OCI-LY7 (cell line): ENCODE measurements at regions not wholly inside any gene's neighbourhood (a gene's known extent, or its start where the extent isn't known, plus 50 kb on each side); places are given as distances from the start of the nearest gene placed in this dataset.

ENCODE experiments used
- CTCF ChIP-seq: fragments of 200-600 bp; sonication (generic); conservative IDR thresholded peaks from 2 replicates; pipeline ENCODE4 v1.5.1; 2014; ENCODE audit warnings: mild to moderate bottlenecking, antibody characterized with exemption, low read length, moderate library complexity, mixed read lengths
- EZH2phosphoT487 ChIP-seq: fragments of 200-600 bp; sonication (generic); IDR thresholded peaks from 2 replicates; pipeline ENCODE4 v1.6.1; 2018; ENCODE audit warnings: low read depth, borderline replicate concordance, mild to moderate bottlenecking, mixed run types, antibody characterized with exemption, low read length, moderate library complexity, mixed read lengths

- no peak for TF ChIP-seq CTCF
- TF ChIP-seq EZH2phosphoT487: no peak
These were observed 452.4 kb upstream of the AKR1E2 start for GRCh38 chr10:4373612-4374011.
